ENCODE measurements at regions not wholly inside any gene's neighbourhood (a gene's known extent, or its start where the extent isn't known, plus 50 kb on each side); places are given as distances from the start of the nearest gene placed in this dataset.
"Not testable (repeated sequence)": the region's sequence is repeated elsewhere in the genome, so short reads cannot be mapped to it uniquely, and the experiment has no call there.

DNA sequence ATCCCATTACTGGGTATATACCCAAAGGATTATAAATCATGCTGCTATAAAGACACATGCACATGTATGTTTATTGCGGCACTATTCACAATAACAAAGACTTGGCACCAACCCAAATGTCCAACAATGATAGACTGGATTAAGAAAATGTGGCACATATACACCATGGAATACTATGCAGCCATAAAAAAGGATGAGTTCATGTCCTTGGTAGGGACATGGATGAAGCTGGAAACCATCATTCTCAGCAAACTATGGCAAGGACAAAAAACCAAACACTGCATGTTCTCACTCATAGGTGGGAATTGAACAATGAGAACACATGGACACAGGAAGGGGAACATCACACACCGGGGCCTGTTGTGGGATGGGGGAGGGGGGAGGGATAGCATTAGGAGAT, 373.4 kb downstream of the SFMBT2 start:
- TF ChIP-seq POLR2A (IDR thresholded peaks at IDR 0.05; ENCODE audit: extremely low read depth, insufficient read length); MYC (IDR thresholded peaks at IDR 0.05; ENCODE audit: low read depth, low read length): not testable (repeated sequence)
- TF ChIP-seq, protein P1, sequence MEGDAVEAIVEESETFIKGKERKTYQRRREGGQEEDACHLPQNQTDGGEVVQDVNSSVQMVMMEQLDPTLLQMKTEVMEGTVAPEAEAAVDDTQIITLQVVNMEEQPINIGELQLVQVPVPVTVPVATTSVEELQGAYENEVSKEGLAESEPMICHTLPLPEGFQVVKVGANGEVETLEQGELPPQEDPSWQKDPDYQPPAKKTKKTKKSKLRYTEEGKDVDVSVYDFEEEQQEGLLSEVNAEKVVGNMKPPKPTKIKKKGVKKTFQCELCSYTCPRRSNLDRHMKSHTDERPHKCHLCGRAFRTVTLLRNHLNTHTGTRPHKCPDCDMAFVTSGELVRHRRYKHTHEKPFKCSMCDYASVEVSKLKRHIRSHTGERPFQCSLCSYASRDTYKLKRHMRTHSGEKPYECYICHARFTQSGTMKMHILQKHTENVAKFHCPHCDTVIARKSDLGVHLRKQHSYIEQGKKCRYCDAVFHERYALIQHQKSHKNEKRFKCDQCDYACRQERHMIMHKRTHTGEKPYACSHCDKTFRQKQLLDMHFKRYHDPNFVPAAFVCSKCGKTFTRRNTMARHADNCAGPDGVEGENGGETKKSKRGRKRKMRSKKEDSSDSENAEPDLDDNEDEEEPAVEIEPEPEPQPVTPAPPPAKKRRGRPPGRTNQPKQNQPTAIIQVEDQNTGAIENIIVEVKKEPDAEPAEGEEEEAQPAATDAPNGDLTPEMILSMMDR (IDR thresholded peaks at IDR 0.05; ENCODE audit: low read depth, low read length): not testable (repeated sequence)
- TF ChIP-seq, protein P2, sequence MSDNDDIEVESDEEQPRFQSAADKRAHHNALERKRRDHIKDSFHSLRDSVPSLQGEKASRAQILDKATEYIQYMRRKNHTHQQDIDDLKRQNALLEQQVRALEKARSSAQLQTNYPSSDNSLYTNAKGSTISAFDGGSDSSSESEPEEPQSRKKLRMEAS (IDR thresholded peaks at IDR 0.05; ENCODE audit: low read depth, low read length): not testable (repeated sequence)

Data from NB4 (cell line).